ENCODE measurements at regions not wholly inside any gene's neighbourhood (a gene's known extent, or its start where the extent isn't known, plus 50 kb on each side); places are given as distances from the start of the nearest gene placed in this dataset.

DNA sequence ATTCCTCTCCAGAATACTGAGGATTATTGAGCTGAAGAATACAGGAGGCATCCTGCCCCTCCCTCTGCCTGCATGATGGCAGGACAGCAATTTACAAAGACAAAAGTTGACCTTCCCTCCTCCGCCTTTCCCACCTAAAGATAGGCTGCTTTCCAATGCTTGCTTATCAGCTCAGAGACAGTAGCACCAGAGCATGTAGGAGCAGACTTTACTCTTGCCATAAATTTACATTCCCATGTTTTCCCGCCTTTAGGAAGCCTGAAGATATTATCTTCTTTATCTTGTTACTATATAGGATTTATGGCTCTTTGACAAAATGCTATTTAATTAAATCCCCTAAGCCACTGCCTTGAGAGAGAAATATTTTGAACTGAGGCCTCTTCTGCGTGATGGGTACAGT lies 135.6 kb upstream of the HNMT start:
- POLR2A ChIA-PET: interaction anchor here (1.4 kb wide), 1 partner anchor 10 kb away, joined by 3 read pairs; no protein-coding TSS in a partner anchor

More for the DNA sequence above, 135.6 kb upstream of the HNMT start:
- Histone ChIP-seq H4K20me1 (ENCODE audit: control insufficient read depth, insufficient read depth) (no peaks in the 10 kb centered on the region), H3K9ac (ENCODE audit: control insufficient read depth, insufficient read depth, low read length) (no peak overlapping the region), H3K4me2 (ENCODE audit: control insufficient read depth, insufficient read depth) (no peak overlapping the region), H3K27ac (ENCODE audit: control insufficient read depth, insufficient read depth) (no peak overlapping the region), H3K9me3 (replicated peaks; ENCODE audit: control insufficient read depth, insufficient read depth, low read length) (no peaks in the 10 kb centered on the region), H3K36me3 (ENCODE audit: control insufficient read depth in 2 of 2, insufficient read depth in 2 of 2, low read length in 1 of 2) (no peaks in the 10 kb centered on the region), H3K27me3 (replicated peaks in 1 of 2; ENCODE audit: control insufficient read depth in 2 of 2, insufficient read depth in 2 of 2, low read length in 1 of 2) (no peaks in the 10 kb centered on the region), H3K4me3 (no peak overlapping the region), H3K4me1 (ENCODE audit: control insufficient read depth, insufficient read depth, low read length) (no peaks in the 10 kb centered on the region), H3K79me2 (ENCODE audit: control insufficient read depth, insufficient read depth, low read length) (no peaks in the 10 kb centered on the region), H2AFZ (ENCODE audit: control insufficient read depth, low read depth, low read length) (no peak overlapping the region)
- intact Hi-C loops (cut with micrococcal nuclease; ENCODE audit: unreplicated experiment) (no loop called here), in situ Hi-C loops (cut with MboI) (loop anchor here (25.0 kb wide), 1 partner anchor 1916 kb away; no protein-coding TSS in a partner anchor)
- ChIA-PET CTCF (interaction anchor here (3.0 kb wide), 1 partner anchor 10 kb away, joined by 18 read pairs; no protein-coding TSS in a partner anchor), RAD21 (ENCODE audit: unreplicated experiment) (interaction anchor here (1.1 kb wide), 1 partner anchor 9 kb away, joined by 5 read pairs; no protein-coding TSS in a partner anchor), SMC1A (ENCODE audit: uncharacterized antibody, unreplicated experiment) (interaction anchor here (1.3 kb wide), 1 partner anchor 15 kb away, joined by 3 read pairs; no protein-coding TSS in a partner anchor)
- ATAC-seq (no peak), DNase-seq (ENCODE audit: low read depth, low spot score) (no peak), FAIRE-seq (no peak)
- WGBS (ENCODE audit: insufficient coverage, insufficient replicate concordance, low lambda C conversion rate, missing lambda C conversion rate): 29% methylated on average over 3 of the region's 3 CpGs
- TF ChIP-seq SMAD1 (IDR thresholded peaks at IDR 0.05; ENCODE audit: low read depth, partially characterized antibody): no peak
- TF ChIP-seq KDM1A (IDR thresholded peaks at IDR 0.05; ENCODE audit: borderline replicate concordance): no peak
- TF ChIP-seq TAF1 (IDR thresholded peaks at IDR 0.05; ENCODE audit: borderline replicate concordance, low read depth, low read length): no peak
- TF ChIP-seq ZNF384 (IDR thresholded peaks at IDR 0.05; ENCODE audit: borderline replicate concordance, low read depth, low read length): no peak
- TF ChIP-seq RCOR1 (conservative IDR thresholded peaks at IDR 0.05; ENCODE audit: low read depth, low read length): no peak
- no peak for TF ChIP-seq NFXL1 (IDR thresholded peaks at IDR 0.05; ENCODE audit: borderline replicate concordance)
- TF ChIP-seq GATAD2B (conservative IDR thresholded peaks at IDR 0.05; ENCODE audit: low read depth): no peak
- no peak for TF ChIP-seq REST (IDR thresholded peaks at IDR 0.05; ENCODE audit: low read depth, low read length)
- no peak for TF ChIP-seq NFYB (IDR thresholded peaks at IDR 0.05; ENCODE audit: insufficient read depth, low read depth, low read length)
- TF ChIP-seq SP1 (IDR thresholded peaks at IDR 0.05; ENCODE audit: low read depth, low read length): no peak
- TF ChIP-seq EP300 (IDR thresholded peaks at IDR 0.05; ENCODE audit: borderline replicate concordance in 1 of 2, control insufficient read depth in 1 of 2, low read depth in 2 of 2, low read length in 2 of 2): no peak
- no peak for TF ChIP-seq CBFB (IDR thresholded peaks at IDR 0.05; ENCODE audit: low read depth)
- TF ChIP-seq JUNB (IDR thresholded peaks at IDR 0.05): no peak
- no peak for TF ChIP-seq RUNX3 (IDR thresholded peaks at IDR 0.05; ENCODE audit: low read length)
- TF ChIP-seq MYB (IDR thresholded peaks at IDR 0.05; ENCODE audit: borderline replicate concordance, low read depth, low read length): no peak
- TF ChIP-seq CBX5 (IDR thresholded peaks at IDR 0.05; ENCODE audit: low read depth): no peak
- TF ChIP-seq TARDBP (IDR thresholded peaks at IDR 0.05; ENCODE audit: borderline replicate concordance): no peak
- no TSS peak for BruUV-seq (replicated peaks)
